Prostate gland (tissue), 2 donors: ENCODE measurements at regions not wholly inside any gene's neighbourhood (a gene's known extent, or its start where the extent isn't known, plus 50 kb on each side); places are given as distances from the start of the nearest gene placed in this dataset.
"Not testable (repeated sequence)": the region's sequence is repeated elsewhere in the genome, so short reads cannot be mapped to it uniquely, and the experiment has no call there.

Experiments used
- CTCF ChIP-seq, 4 experiments: fragments of 200-600 bp in 2 of 4; fragments of 450-650 bp in 2 of 4; sonication (generic) in 2 of 4; IDR thresholded peaks; 1 replicate in 3 of 4; 2 replicates in 1 of 4; pipeline ENCODE4 v1.5.1; 2016 to 2019; ENCODE audit warnings: antibody characterized with exemption in 4 of 4, mild to moderate bottlenecking in 2 of 4, moderate library complexity in 2 of 4
- POLR2A ChIP-seq: fragments of 450-650 bp; IDR thresholded peaks from one replicate; pipeline ENCODE4 v1.6.1; 2016; ENCODE audit warnings: antibody characterized with exemption, mild to moderate bottlenecking
- POLR2AphosphoS5 ChIP-seq: sonication (generic); formaldehyde crosslinking; IDR thresholded peaks from one replicate; pipeline ENCODE4 v1.6.1; 2017; ENCODE audit warnings: antibody characterized with exemption

GRCh38 chr5:25438375-25438774, 793.6 kb upstream of the CDH10 start:
- TF ChIP-seq POLR2AphosphoS5; POLR2A; CTCF (IDR thresholded peaks at IDR 0.05): not testable (repeated sequence)
